Endothelial cell (in vitro differentiated cells): ENCODE measurements at regions not wholly inside any gene's neighbourhood (a gene's known extent, or its start where the extent isn't known, plus 50 kb on each side); places are given as distances from the start of the nearest gene placed in this dataset.

Experiments used
- DNase-seq: peaks from one replicate; pipeline ENCODE4 v3.0.0; 2021; ENCODE audit warnings: low spot score
- H3K27ac Mint-ChIP-seq: one replicate; pipeline ENCODE4 v1.8.0; 2021; ENCODE audit warnings: mixed read lengths, inconsistent platforms; ENCODE audit not compliant: unreplicated experiment
- H3K27me3 Mint-ChIP-seq: one replicate; pipeline ENCODE4 v1.8.0; 2021; ENCODE audit warnings: mild to moderate bottlenecking, moderate library complexity, mixed read lengths, inconsistent platforms; ENCODE audit not compliant: unreplicated experiment
- H3K36me3 Mint-ChIP-seq: one replicate; pipeline ENCODE4 v1.8.0; 2021; ENCODE audit warnings: mild to moderate bottlenecking, low read depth, mixed read lengths, inconsistent platforms; ENCODE audit not compliant: unreplicated experiment
- H3K4me1 Mint-ChIP-seq: one replicate; pipeline ENCODE4 v1.8.0; 2021; ENCODE audit warnings: mild to moderate bottlenecking, mixed read lengths, inconsistent platforms; ENCODE audit not compliant: unreplicated experiment
- H3K4me3 Mint-ChIP-seq: one replicate; pipeline ENCODE4 v1.8.0; 2021; ENCODE audit warnings: mild to moderate bottlenecking, mixed read lengths, inconsistent platforms; ENCODE audit not compliant: unreplicated experiment
- H3K9me3 Mint-ChIP-seq: one replicate; pipeline ENCODE4 v1.8.0; 2021; ENCODE audit warnings: mixed read lengths, inconsistent platforms; ENCODE audit not compliant: unreplicated experiment
- TF ChIP-seq, protein P1 (sequence below): fragments of 200-600 bp; sonication (generic); IDR thresholded peaks from one replicate; pipeline ENCODE4 v1.5.0; 2021; ENCODE audit warnings: antibody characterized with exemption; ENCODE audit not compliant: unreplicated experiment

DNA sequence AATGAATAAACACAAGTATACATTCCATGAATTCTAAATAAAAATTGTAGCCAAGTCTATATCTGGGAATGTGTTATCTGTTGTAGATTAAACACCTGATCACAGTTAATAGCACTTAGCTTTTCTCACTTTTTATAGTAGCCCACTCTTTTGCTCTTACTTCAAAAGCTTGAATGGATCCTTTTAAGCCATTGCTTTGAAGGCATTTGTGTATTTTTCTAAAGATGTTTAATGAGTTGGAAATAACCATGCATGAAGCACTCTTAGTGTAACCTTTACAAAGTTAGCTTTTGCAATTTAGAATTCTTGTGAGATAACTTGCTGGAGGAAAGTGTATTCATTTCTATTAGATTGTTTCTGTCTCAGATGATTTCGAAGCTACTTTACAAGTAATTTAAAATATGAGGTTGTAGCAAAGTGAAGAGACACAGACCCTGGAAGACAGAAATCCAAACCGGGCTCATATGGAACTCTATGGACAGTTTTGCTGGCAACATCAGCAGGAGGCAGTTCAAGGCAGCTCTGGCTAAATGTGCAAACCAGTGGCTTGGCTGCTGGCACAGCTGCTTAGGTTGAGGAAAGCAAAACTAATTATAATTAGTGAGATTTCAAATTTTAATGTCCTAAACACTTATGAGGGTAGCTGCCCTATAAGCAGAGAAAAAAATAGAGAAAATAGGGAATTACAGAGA, 469.8 kb upstream of the ZEB2 start:
- no peak overlapping the region for H3K27ac Mint-ChIP-seq
- H3K36me3 Mint-ChIP-seq, result no peaks in the 10 kb centered on the region
- peaks cover 6% of the 10 kb centered on the region for H3K9me3 Mint-ChIP-seq
- DNase-seq, result no peak
- no peaks in the 10 kb centered on the region for H3K27me3 Mint-ChIP-seq
- no peak overlapping the region for H3K4me3 Mint-ChIP-seq
- H3K4me1 Mint-ChIP-seq, result peaks cover 17% of the 10 kb centered on the region
- TF ChIP-seq, protein P1, sequence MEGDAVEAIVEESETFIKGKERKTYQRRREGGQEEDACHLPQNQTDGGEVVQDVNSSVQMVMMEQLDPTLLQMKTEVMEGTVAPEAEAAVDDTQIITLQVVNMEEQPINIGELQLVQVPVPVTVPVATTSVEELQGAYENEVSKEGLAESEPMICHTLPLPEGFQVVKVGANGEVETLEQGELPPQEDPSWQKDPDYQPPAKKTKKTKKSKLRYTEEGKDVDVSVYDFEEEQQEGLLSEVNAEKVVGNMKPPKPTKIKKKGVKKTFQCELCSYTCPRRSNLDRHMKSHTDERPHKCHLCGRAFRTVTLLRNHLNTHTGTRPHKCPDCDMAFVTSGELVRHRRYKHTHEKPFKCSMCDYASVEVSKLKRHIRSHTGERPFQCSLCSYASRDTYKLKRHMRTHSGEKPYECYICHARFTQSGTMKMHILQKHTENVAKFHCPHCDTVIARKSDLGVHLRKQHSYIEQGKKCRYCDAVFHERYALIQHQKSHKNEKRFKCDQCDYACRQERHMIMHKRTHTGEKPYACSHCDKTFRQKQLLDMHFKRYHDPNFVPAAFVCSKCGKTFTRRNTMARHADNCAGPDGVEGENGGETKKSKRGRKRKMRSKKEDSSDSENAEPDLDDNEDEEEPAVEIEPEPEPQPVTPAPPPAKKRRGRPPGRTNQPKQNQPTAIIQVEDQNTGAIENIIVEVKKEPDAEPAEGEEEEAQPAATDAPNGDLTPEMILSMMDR, result no peak

GRCh38 chr2:144988591-144988990, 468.7 kb upstream of the ZEB2 start:
- TF ChIP-seq, protein P1, result no peak
- H3K4me1 Mint-ChIP-seq, result peaks cover 8% of the 10 kb centered on the region
- H3K4me3 Mint-ChIP-seq, result no peak overlapping the region
- no peaks in the 10 kb centered on the region for H3K36me3 Mint-ChIP-seq
- no peak overlapping the region for H3K27ac Mint-ChIP-seq
- H3K27me3 Mint-ChIP-seq, result no peaks in the 10 kb centered on the region
- no peak for DNase-seq
- H3K9me3 Mint-ChIP-seq, result peaks cover 6% of the 10 kb centered on the region

DNA sequence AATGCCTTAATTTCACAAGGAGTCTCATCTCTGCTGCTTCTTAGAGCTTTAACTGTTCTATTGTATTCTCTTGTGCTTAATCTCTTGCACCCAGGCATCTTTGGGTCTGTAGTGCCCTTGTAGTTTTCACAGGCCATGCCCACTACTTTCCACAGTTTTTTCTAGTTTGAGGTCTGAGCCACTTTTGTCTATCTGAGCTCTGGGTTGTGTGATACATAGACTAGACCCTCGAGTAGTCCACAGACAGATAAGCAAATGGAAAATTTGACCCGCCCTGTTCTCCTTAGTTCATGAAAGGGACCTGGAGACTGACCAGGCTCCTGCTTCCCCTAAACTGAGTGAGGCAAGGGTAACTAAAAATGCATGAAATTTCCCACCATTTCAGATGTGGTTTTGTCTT, 466.8 kb upstream of the ZEB2 start:
- no peak overlapping the region for H3K27ac Mint-ChIP-seq
- no peaks in the 10 kb centered on the region for H3K27me3 Mint-ChIP-seq
- H3K36me3 Mint-ChIP-seq, result no peaks in the 10 kb centered on the region

GRCh38 chr2:144984038-144984437, 464.1 kb upstream of the ZEB2 start:
- H3K4me1 Mint-ChIP-seq, result peaks cover 5% of the 10 kb centered on the region
- DNase-seq, result no peak
- TF ChIP-seq, protein P1, result no peak
- no peak overlapping the region for H3K4me3 Mint-ChIP-seq
- H3K27me3 Mint-ChIP-seq, result peaks cover 2% of the 10 kb centered on the region
- no peaks in the 10 kb centered on the region for H3K9me3 Mint-ChIP-seq
- H3K36me3 Mint-ChIP-seq, result no peaks in the 10 kb centered on the region
- no peak overlapping the region for H3K27ac Mint-ChIP-seq

More for the DNA sequence above, 466.8 kb upstream of the ZEB2 start:
- peaks cover 5% of the 10 kb centered on the region for H3K9me3 Mint-ChIP-seq
- no peak for DNase-seq
- TF ChIP-seq, protein P1, result no peak
- H3K4me1 Mint-ChIP-seq, result peaks cover 8% of the 10 kb centered on the region
- H3K4me3 Mint-ChIP-seq, result no peak overlapping the region

DNA sequence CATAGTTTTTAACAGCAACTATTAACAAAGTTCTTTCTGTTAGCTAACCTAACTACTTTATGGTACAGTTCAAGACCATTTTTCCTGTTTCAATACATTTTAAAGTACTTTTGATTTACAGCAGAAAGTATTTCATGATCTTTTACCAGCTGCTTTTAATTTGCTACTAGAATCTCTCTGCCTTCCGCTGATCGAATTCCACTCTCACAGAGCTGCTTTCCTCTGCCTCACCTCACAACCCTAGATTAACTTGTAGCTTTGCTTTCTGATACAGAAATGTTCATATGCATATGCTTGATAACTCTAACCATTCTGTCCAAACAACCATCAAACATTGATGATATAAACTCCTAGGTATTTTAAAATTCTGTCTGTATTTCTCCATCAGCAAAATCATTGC, 463.2 kb upstream of the ZEB2 start:
- Mint-ChIP-seq H3K4me1 (no peaks in the 10 kb centered on the region), H3K27ac (no peak overlapping the region), H3K36me3 (no peaks in the 10 kb centered on the region), H3K9me3 (no peaks in the 10 kb centered on the region), H3K4me3 (no peak overlapping the region), H3K27me3 (peaks cover 2% of the 10 kb centered on the region)
- TF ChIP-seq, protein P1, result no peak
- no peak for DNase-seq
